K562 (cell line): ENCODE measurements at regions not wholly inside any gene's neighbourhood (a gene's known extent, or its start where the extent isn't known, plus 50 kb on each side); places are given as distances from the start of the nearest gene placed in this dataset.
A peak's percentile ranks its signal among the peaks of the same experiment; 100 is the strongest.

Experiments used
- ATAC-seq: fragments of 200-7000 bp; cut with Tn5 transposase; 3 replicates; pipeline ENCODE4 v1.9.1; 2020; ENCODE audit warnings: moderate library complexity
- BruUV-seq: library from RNA; stranded (reverse); fragments of 400-500 nt; replicated peaks from 2 replicates; lab custom pipeline; 2021; lab: Mats Ljungman, UMichigan
- CTCF ChIA-PET: fragments of 300-600 bp; formaldehyde crosslinking; extraction: SDS; loops from one replicate; lab custom pipeline; 2021; ENCODE audit warnings: low intra/inter-chr PET ratio; lab: Yijun Ruan, JAX
- POLR2A ChIA-PET: fragments of 300-600, 350-650 bp; sonication (Branson Sonifier 250); formaldehyde crosslinking; extraction: SDS; loops from one replicate; lab custom pipeline; 2021; ENCODE audit warnings: antibody characterized with exemption, inconsistent platforms; lab: Yijun Ruan, JAX
- DNase-seq, 4 experiments: peaks; one replicate each; pipeline versions ENCODE4 v3.0.0 to v3.0.0-alpha.2; 2011 to 2018; ENCODE audit warnings: low spot score in 3 of 4, mixed read lengths in 3 of 4; ENCODE audit errors: extremely low read depth in 1 of 4
- FAIRE-seq: peaks from 2 replicates; lab custom pipeline; 2011; peaks lifted over from hg19 to GRCh38; lab: Jason Lieb, UNC
- H2AFZ ChIP-seq: 2 replicates; pipeline ENCODE4 v1.6.0; 2011; ENCODE audit warnings: low read depth, low read length, control low read depth, inconsistent platforms
- H3K27ac ChIP-seq: fragments of 200-600 bp; 3 replicates; pipeline ENCODE4 v1.8.0; 2011; ENCODE audit warnings: low read depth, mild to moderate bottlenecking, control low read depth, inconsistent platforms, low read length, moderate library complexity, mixed read lengths; ENCODE audit errors: extremely low read depth
- H3K27me3 ChIP-seq, 2 experiments: fragments of 300-600 bp in 1 of 2; 2 replicates in 1 of 2; 3 replicates in 1 of 2; pipeline versions ENCODE4 v1.6.0 to v1.8.0; 2011; ENCODE audit warnings: inconsistent platforms in 2 of 2, low read length in 2 of 2, mild to moderate bottlenecking in 1 of 2, mixed read lengths in 1 of 2, moderate library complexity in 1 of 2; ENCODE audit not compliant: control insufficient read depth in 2 of 2, insufficient read depth in 2 of 2
- H3K36me3 ChIP-seq: fragments of 300-600 bp; 3 replicates; pipeline ENCODE4 v1.8.0; 2011; ENCODE audit warnings: mild to moderate bottlenecking, low read length, inconsistent platforms; ENCODE audit not compliant: control insufficient read depth, insufficient read depth
- H3K4me1 ChIP-seq, 2 experiments: fragments of 200-600 bp in 1 of 2; replicated peaks in 1 of 2; 2 replicates in 1 of 2; 3 replicates in 1 of 2; pipeline versions ENCODE4 v1.5.1 to v1.8.0; 2011; ENCODE audit warnings: inconsistent platforms in 2 of 2, low read length in 2 of 2, mild to moderate bottlenecking in 1 of 2, mixed read lengths in 1 of 2, moderate library complexity in 1 of 2; ENCODE audit not compliant: control insufficient read depth in 2 of 2, insufficient read depth in 2 of 2
- H3K4me2 ChIP-seq: 2 replicates; pipeline ENCODE4 v1.6.1; 2011; ENCODE audit warnings: low read length, control low read depth, inconsistent platforms, mixed read lengths; ENCODE audit not compliant: insufficient read depth
- H3K4me3 ChIP-seq: fragments of 200-600 bp; sonication (generic), shearing (Covaris generic); 2 replicates; pipeline ENCODE4 v1.5.1; 2016; ENCODE audit warnings: control low read depth, inconsistent platforms
- H3K79me2 ChIP-seq: fragments of 200-600 bp; 3 replicates; pipeline ENCODE4 v1.8.0; 2011; ENCODE audit warnings: low read length, inconsistent platforms; ENCODE audit not compliant: control insufficient read depth, insufficient read depth
- H3K9ac ChIP-seq, 2 experiments: 2 replicates each; pipeline versions ENCODE4 v1.6.0 to v1.6.1; 2011; ENCODE audit warnings: low read depth in 2 of 2, low read length in 2 of 2, control low read depth in 1 of 2, inconsistent platforms in 1 of 2, mild to moderate bottlenecking in 1 of 2, mixed read lengths in 1 of 2; ENCODE audit not compliant: insufficient read depth in 1 of 2
- H3K9me1 ChIP-seq: one replicate; pipeline ENCODE4 v1.6.0; 2011; ENCODE audit warnings: inconsistent platforms, mild to moderate bottlenecking, low read length, moderate library complexity; ENCODE audit not compliant: control insufficient read depth, insufficient read depth
- H3K9me3 ChIP-seq: replicated peaks from 2 replicates; pipeline ENCODE4 v1.5.1; 2011; ENCODE audit warnings: low read depth, low read length, inconsistent platforms; ENCODE audit not compliant: control insufficient read depth, insufficient read depth
- H4K20me1 ChIP-seq: replicated peaks from 2 replicates; pipeline ENCODE4 v1.6.1; 2011; ENCODE audit warnings: low read length, inconsistent platforms, mixed read lengths; ENCODE audit not compliant: control insufficient read depth, insufficient read depth
- ATF7 ChIP-seq: fragments of 450-650 bp; IDR thresholded peaks from 2 replicates; pipeline ENCODE4 v1.7.1; 2014; ENCODE audit warnings: mild to moderate bottlenecking, moderate library complexity
- CXXC5 ChIP-seq: fragments of 250-450 bp; sonication (Bioruptor Pico); IDR thresholded peaks from 2 replicates; pipeline ENCODE4 v1.8.0; 2022; ENCODE audit warnings: inconsistent platforms, mild to moderate bottlenecking, moderate library complexity
- DACH1 ChIP-seq: fragments of 450-650 bp; IDR thresholded peaks from 2 replicates; pipeline ENCODE4 v1.6.1; 2018; ENCODE audit not compliant: partially characterized antibody
- ETV1 ChIP-seq: fragments of 450-650 bp; conservative IDR thresholded peaks from 2 replicates; pipeline ENCODE4 v1.6.1; 2016; ENCODE audit warnings: missing genetic modification characterization, control low read depth, low read depth, missing compliant biosample characterization
- FOS ChIP-seq: IDR thresholded peaks from 3 replicates; pipeline ENCODE4 v1.6.1; 2011; ENCODE audit not compliant: insufficient read length; ENCODE audit errors: extremely low read depth
- HMGN3 ChIP-seq: IDR thresholded peaks from 2 replicates; pipeline ENCODE4 v1.6.1; 2011; ENCODE audit warnings: borderline replicate concordance, low read depth, mild to moderate bottlenecking, mixed read lengths, low read length; ENCODE audit not compliant: insufficient read length; ENCODE audit errors: extremely low read depth
- MXI1 ChIP-seq: IDR thresholded peaks from 2 replicates; pipeline ENCODE4 v1.6.1; 2011; ENCODE audit warnings: low read depth, mild to moderate bottlenecking, improper control_type of control experiment, low read length
- MYC ChIP-seq, 2 experiments: fragments of 250-450 bp in 1 of 2; sonication (Bioruptor Pico) in 1 of 2; IDR thresholded peaks; 2 replicates each; pipeline versions ENCODE4 v1.5.1 to v1.6.1; 2012 to 2021; ENCODE audit warnings: low read depth in 2 of 2, borderline replicate concordance in 1 of 2, improper control_type of control experiment in 1 of 2, low read length in 1 of 2, mild to moderate bottlenecking in 1 of 2, moderate library complexity in 1 of 2
- RBM14 ChIP-seq: fragments of 200-400 bp; formaldehyde crosslinking; IDR thresholded peaks from 2 replicates; pipeline ENCODE4 v1.6.1; 2018; ENCODE audit warnings: low read depth, mild to moderate bottlenecking, low read length, moderate library complexity, borderline replicate concordance; ENCODE audit not compliant: insufficient read depth
- TCF3 ChIP-seq: sonication (generic); formaldehyde crosslinking; IDR thresholded peaks from 2 replicates; pipeline ENCODE4 v1.4.0; 2020; ENCODE audit warnings: mild to moderate bottlenecking, missing genetic modification reagents
- TEAD1 ChIP-seq, 2 experiments: fragments of 450-650 bp in 1 of 2; sonication (generic) in 1 of 2; formaldehyde crosslinking; IDR thresholded peaks; 2 replicates each; pipeline versions ENCODE4 v1.4.0 to v1.8.0; 2020 to 2022; ENCODE audit warnings: mild to moderate bottlenecking in 2 of 2, missing genetic modification reagents in 1 of 2
- TRIM24 ChIP-seq, 2 experiments: fragments of 450-650 bp; IDR thresholded peaks; 2 replicates each; pipeline ENCODE4 v1.6.1; 2016
- ZFX ChIP-seq: sonication (generic); formaldehyde crosslinking; IDR thresholded peaks from 2 replicates; pipeline ENCODE4 v1.8.0; 2022; ENCODE audit warnings: mild to moderate bottlenecking, missing genetic modification reagents, moderate library complexity
- ZNF707 ChIP-seq: fragments of 250-450 bp; sonication (Bioruptor Pico); conservative IDR thresholded peaks from 2 replicates; pipeline ENCODE4 v1.8.0; 2022; ENCODE audit warnings: inconsistent platforms, mild to moderate bottlenecking, moderate library complexity
- WGBS: fragments of 100-300 bp; shearing (Covaris generic); methylation state at CpG from one replicate; pipeline ENCODE4 v1.1.6; 2016; ENCODE audit warnings: low coverage, mixed read lengths; ENCODE audit not compliant: insufficient coverage; ENCODE audit errors: missing lambda C conversion rate; 5-methylcytosine and 5-hydroxymethylcytosine counted together
- in situ Hi-C: fragments of 300-500 bp; cut with MboI; formaldehyde crosslinking; loops from 4 replicates; pipeline ENCODE4 v1.15.0; 2018; ENCODE audit warnings: inconsistent platforms, mixed read lengths
- intact Hi-C: fragments of 100-400 bp; cut with micrococcal nuclease; formaldehyde crosslinking; loops from 2 replicates; pipeline ENCODE4 v1.14.2; 2022
- TF ChIP-seq, protein P1 (sequence below): sonication (generic); formaldehyde crosslinking; IDR thresholded peaks from 2 replicates; pipeline ENCODE4 v1.8.0; 2022; ENCODE audit warnings: missing genetic modification reagents, mild to moderate bottlenecking, moderate library complexity, borderline replicate concordance
- TF ChIP-seq, protein P2 (sequence below), 2 experiments: fragments of 250-450 bp in 1 of 2; fragments of 450-650 bp in 1 of 2; sonication (Bioruptor Pico) in 1 of 2; IDR thresholded peaks; 2 replicates each; pipeline versions ENCODE4 v1.6.1 to v1.8.0; 2016 to 2021; ENCODE audit warnings: mild to moderate bottlenecking in 2 of 2, moderate library complexity in 2 of 2, missing compliant biosample characterization in 1 of 2, missing genetic modification characterization in 1 of 2
- TF ChIP-seq, protein P3 (sequence below): fragments of 450-650 bp; formaldehyde crosslinking; IDR thresholded peaks from 2 replicates; pipeline ENCODE4 v1.4.0; 2020; ENCODE audit warnings: mild to moderate bottlenecking

- FAIRE-seq: peak; percentile 91
- Histone ChIP-seq H3K4me3 (no peak overlapping the region), H3K9me3 (no peaks in the 10 kb centered on the region), H3K4me1 (peaks cover 9% of the 10 kb centered on the region in 2 experiments; a peak in 3 of 5 replicates), H3K4me2 (peak overlapping the region; percentile 47), H3K9me1 (no peaks in the 10 kb centered on the region), H3K27ac (peak overlapping the region; percentile 55), H3K27me3 (peaks cover 0 to 10% of the 10 kb centered on the region in 2 experiments; a peak in 1 of 5 replicates), H4K20me1 (no peaks in the 10 kb centered on the region), H2AFZ (peak overlapping the region; percentile 81), H3K9ac (no peak overlapping the region), H3K36me3 (no peaks in the 10 kb centered on the region), H3K79me2 (no peaks in the 10 kb centered on the region)
- CTCF ChIA-PET: interaction anchor here (0.6 kb wide), 1 partner anchor 226 kb away, joined by 3 read pairs; no protein-coding TSS in a partner anchor
- ATAC-seq: peak; percentile 69
- BruUV-seq: no TSS peak
- in situ Hi-C loops: no loop called here
- intact Hi-C loops: no loop called here
- peak in 1 of 4 experiments; percentile 77 for DNase-seq
- 23% methylated on average over 14 of the region's 14 CpGs for WGBS
- POLR2A ChIA-PET: interaction anchor here (0.6 kb wide), 1 partner anchor 36 kb away, joined by 5 read pairs; no protein-coding TSS in a partner anchor
- TF ChIP-seq, protein P1, sequence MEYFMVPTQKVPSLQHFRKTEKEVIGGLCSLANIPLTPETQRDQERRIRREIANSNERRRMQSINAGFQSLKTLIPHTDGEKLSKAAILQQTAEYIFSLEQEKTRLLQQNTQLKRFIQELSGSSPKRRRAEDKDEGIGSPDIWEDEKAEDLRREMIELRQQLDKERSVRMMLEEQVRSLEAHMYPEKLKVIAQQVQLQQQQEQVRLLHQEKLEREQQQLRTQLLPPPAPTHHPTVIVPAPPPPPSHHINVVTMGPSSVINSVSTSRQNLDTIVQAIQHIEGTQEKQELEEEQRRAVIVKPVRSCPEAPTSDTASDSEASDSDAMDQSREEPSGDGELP (CRISPR knock-in tag): peak; percentile 52; the same call in 1 of the 2 replicates
- peak; percentile 81 for TF ChIP-seq ATF7
- TF ChIP-seq, protein P2, sequence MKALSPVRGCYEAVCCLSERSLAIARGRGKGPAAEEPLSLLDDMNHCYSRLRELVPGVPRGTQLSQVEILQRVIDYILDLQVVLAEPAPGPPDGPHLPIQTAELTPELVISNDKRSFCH (CRISPR knock-in tag; IDR thresholded peaks at IDR 0.05): no peak
- TF ChIP-seq, protein P2 (tag; IDR thresholded peaks at IDR 0.05): peak; percentile 75; the same call in 1 of the 2 replicates
- peak; percentile 43 for TF ChIP-seq TCF3 (CRISPR knock-in tag)
- TF ChIP-seq ZNF707: no peak
- peak; percentile 48 to 72; a peak in 2 of 4 replicates for TF ChIP-seq TRIM24 (IDR thresholded peaks at IDR 0.05)
- peak in 1 of 2 experiments; percentile 38; a peak in 1 of 4 replicates for TF ChIP-seq TEAD1 (CRISPR knock-in tag; IDR thresholded peaks at IDR 0.05)
- TF ChIP-seq RBM14: no peak
- peak; percentile 31 for TF ChIP-seq FOS
- TF ChIP-seq, protein P3, sequence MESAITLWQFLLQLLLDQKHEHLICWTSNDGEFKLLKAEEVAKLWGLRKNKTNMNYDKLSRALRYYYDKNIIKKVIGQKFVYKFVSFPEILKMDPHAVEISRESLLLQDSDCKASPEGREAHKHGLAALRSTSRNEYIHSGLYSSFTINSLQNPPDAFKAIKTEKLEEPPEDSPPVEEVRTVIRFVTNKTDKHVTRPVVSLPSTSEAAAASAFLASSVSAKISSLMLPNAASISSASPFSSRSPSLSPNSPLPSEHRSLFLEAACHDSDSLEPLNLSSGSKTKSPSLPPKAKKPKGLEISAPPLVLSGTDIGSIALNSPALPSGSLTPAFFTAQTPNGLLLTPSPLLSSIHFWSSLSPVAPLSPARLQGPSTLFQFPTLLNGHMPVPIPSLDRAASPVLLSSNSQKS (CRISPR knock-in tag): no peak
- peak; percentile 72 for TF ChIP-seq CXXC5 (CRISPR knock-in tag)
- no peak for TF ChIP-seq MXI1
- TF ChIP-seq ETV1 (tag): peak; percentile 59
- TF ChIP-seq DACH1: peak; percentile 97
- no peak for TF ChIP-seq HMGN3
- TF ChIP-seq ZFX: peak; percentile 77
- TF ChIP-seq MYC (IDR thresholded peaks at IDR 0.05; ENCODE audit: low read depth, low read length): 0 out of 2 replicates have a peak, but pooled peaks have one; percentile 52
- no peak for TF ChIP-seq MYC (CRISPR knock-in tag; IDR thresholded peaks at IDR 0.05; ENCODE audit: borderline replicate concordance, low read depth)
These were observed 131.5 kb upstream of the JCAD start for GRCh38 chr10:30190577-30191552.
